ENCODE measurements at regions not wholly inside any gene's neighbourhood (a gene's known extent, or its start where the extent isn't known, plus 50 kb on each side); places are given as distances from the start of the nearest gene placed in this dataset.

DNA sequence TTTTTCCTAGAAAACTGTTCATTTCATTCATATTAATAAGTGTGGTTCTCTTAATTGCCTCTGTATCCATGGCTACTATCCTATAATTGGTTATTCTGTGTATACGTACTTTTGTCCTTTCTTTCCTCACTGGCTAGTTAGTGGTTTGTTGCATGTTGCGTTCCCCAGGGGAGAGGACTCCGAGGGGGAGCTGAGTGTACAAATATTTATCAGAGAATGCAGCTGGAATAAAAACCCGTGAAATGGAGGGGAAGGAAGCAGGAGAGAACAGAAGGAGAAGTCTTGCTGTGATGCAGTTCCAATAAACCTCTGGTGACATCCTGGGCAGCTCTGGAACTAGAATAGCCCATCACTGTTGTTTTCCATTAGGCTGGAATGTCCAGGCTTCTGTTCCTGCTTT is 117.1 kb upstream of the RGS6 start:
- DNase-seq = no peak

- DNase-seq = no peak
These were observed 107.4 kb upstream of the RGS6 start for GRCh38 chr14:71824816-71825215.

- DNase-seq = no peak
These were observed 98.8 kb upstream of the RGS6 start for GRCh38 chr14:71833476-71833875.

- no peak for DNase-seq
These were observed 97.7 kb upstream of the RGS6 start for GRCh38 chr14:71834284-71835204.

GRCh38 chr14:71852181-71852580 is 80.0 kb upstream of the RGS6 start:
- DNase-seq = no peak

GRCh38 chr14:71855399-71856036 is 76.7 kb upstream of the RGS6 start:
- DNase-seq = peak in 3 of 5 experiments; percentile 12 to 35 (median 15)

DNA sequence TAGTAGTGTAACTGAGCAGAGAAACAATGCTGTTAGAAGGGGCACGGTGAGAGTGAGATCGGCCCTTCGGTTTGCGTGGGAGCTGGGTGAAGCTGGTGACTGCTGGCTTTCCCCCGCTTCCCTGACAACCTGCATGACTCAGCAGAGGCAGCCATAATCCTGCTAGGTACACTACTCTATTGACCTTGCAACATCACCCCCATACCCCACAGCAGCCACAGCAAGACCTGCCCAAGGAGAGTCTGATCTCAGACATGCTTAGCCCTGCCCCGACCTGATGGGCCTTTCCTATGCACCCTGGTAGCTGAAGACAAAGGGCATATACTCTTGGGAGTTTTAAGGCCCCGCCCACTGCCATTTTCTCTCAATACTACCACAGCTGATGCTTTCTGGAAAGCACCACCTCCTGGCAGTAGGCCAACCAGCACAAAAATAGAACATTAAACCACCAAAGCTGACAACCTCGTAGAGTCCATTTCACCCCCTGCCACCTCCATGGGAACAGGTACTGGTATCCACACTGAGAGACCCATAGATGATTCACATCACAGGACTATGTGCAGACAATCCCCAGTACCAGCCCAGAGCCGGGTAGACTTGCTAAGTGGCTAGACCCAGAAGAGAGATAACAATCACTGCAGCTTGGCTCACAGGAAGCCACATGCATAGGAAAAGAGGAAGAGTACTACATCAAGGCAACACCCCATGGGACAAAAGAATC is 75.9 kb upstream of the RGS6 start:
- peak in 1 of 5 experiments; percentile 19 for DNase-seq

DNA sequence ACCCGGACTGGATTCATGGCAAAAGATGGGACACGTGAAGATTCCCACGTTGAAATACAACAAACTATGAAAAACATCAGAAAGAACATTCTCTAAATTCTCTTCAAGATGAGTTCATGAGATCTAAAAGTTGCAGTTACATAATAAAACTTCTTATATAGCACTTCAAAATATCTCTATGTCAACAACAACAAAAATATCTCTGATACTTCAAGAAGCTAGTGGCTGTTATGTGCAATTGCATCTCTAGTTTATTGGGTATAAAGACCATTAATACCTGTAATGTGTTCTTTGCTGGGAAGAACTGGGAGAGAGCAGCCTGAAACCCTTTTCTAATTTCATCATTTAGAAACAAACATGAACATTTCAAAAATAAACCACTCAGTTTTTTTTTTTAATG is 69.2 kb upstream of the RGS6 start:
- DNase-seq = no peak

GRCh38 chr14:71863766-71864165 is 68.5 kb upstream of the RGS6 start:
- DNase-seq = no peak
